ENCODE measurements at regions not wholly inside any gene's neighbourhood (a gene's known extent, or its start where the extent isn't known, plus 50 kb on each side); places are given as distances from the start of the nearest gene placed in this dataset.

DNA sequence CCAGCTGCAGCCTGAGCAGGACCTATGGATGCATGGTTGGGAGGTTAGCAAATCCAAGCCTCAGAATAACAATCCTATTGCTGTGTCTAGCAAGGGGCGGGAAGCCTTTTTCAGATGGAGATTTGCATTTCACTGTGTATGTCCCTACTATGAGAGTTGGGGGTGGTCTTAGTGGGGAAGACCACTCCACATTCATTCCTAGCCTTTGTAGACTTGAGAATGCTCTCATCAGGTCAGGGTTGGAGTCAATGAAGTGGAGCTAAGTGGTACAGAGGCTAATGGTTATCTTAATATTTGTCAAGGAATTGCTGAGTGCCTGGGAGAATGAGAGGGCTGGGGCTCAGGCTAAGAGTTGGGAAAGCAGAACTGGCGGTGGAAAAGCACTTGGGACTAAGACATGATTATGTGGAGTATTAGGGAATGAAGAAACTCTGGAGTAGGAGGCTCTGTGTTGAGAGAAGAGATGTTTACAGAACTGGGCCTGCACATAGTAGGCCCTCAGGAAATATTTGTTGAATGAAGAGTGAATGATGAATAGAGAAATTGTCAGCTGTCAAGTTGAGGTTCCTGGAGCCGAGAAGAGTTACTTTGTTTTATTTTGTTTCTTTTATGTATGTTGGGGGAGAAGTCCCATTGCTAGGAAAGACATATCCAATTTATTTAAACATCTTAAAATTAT, 175.5 kb upstream of the SPRY4 start:
- WGBS, 2 donors: 68 to 75% methylated on average over 3 of the region's 3 CpGs
- Histone ChIP-seq H3K9me3 (no peaks in the 10 kb centered on the region), H3K27ac (peak overlapping the region in 1 of 3 donors; percentile 24), H3K36me3 (no peaks in the 10 kb centered on the region), H3K4me3 (replicated peaks in 1 of 3) (no peak overlapping the region), H3K27me3 (no peaks in the 10 kb centered on the region), H3K4me1 (peaks cover 10 to 16% of the 10 kb centered on the region in 2 donors)
- no peak for DNase-seq
- TF ChIP-seq, protein P1, sequence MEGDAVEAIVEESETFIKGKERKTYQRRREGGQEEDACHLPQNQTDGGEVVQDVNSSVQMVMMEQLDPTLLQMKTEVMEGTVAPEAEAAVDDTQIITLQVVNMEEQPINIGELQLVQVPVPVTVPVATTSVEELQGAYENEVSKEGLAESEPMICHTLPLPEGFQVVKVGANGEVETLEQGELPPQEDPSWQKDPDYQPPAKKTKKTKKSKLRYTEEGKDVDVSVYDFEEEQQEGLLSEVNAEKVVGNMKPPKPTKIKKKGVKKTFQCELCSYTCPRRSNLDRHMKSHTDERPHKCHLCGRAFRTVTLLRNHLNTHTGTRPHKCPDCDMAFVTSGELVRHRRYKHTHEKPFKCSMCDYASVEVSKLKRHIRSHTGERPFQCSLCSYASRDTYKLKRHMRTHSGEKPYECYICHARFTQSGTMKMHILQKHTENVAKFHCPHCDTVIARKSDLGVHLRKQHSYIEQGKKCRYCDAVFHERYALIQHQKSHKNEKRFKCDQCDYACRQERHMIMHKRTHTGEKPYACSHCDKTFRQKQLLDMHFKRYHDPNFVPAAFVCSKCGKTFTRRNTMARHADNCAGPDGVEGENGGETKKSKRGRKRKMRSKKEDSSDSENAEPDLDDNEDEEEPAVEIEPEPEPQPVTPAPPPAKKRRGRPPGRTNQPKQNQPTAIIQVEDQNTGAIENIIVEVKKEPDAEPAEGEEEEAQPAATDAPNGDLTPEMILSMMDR (IDR thresholded peaks at IDR 0.05): no peak
- TF ChIP-seq POLR2A (IDR thresholded peaks at IDR 0.05): no peak
- intact Hi-C loops (cut with DNase I): no loop called here

DNA sequence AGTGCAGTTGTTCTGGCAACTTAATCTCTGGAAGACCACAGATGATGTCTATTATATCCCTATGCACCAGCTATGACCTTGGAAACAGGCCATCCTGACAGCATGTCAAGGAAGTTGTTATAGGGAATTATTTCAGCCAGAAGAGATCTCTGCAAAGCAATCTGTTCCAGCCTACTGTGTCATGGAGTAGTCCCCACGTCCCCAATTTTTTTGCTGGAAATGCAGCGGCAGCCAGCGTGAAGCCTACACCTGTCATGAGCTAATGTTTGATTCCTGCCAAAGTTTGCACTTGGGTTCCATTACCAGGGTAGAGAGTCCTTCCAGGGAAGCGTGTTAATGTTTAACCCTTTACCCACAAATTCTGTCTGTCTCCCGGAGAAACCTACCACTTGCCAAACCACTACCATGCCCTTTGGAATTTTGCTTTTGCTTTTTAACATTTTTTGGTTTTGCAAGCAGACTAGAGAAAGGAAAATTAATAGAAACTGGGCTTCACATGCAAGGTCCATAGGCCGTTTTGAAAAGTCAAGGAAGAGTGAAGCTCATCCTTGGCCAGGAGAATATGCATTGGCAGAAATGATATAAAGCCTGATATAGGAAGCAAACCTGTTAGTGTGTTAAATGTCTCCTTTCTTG, 174.9 kb upstream of the SPRY4 start:
- intact Hi-C loops (cut with DNase I): no loop called here
- no peak for TF ChIP-seq POLR2A (IDR thresholded peaks at IDR 0.05)
- TF ChIP-seq, protein P1 (IDR thresholded peaks at IDR 0.05): no peak

DNA sequence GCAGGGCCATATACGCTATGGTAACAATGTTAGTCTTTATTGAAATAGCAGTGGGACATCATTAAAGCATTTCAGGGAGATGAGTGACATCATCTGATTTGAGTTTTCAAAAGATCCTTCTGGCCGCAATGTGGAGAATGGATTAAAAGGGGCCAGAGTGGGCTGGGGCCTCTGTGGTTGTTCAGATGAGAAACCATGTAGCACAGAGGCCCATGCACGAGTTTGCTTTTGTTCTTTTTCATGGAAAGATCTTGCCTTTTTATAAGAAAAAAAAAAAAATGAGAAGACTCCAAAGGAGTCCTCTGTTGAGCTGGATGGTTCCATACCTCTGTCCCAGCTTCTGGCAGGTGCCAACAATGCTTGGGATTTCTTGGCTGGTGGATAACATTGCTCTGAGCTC, 173.5 kb upstream of the SPRY4 start:
- Histone ChIP-seq H3K4me3 (replicated peaks in 1 of 3) (no peak overlapping the region), H3K4me1 (peaks cover 15 to 16% of the 10 kb centered on the region in 2 donors), H3K9me3 (no peaks in the 10 kb centered on the region), H3K36me3 (no peaks in the 10 kb centered on the region), H3K27ac (no peak overlapping the region), H3K27me3 (no peaks in the 10 kb centered on the region)
- intact Hi-C loops (cut with DNase I): no loop called here
- DNase-seq: no peak
- TF ChIP-seq, protein P1 (IDR thresholded peaks at IDR 0.05): no peak
- no peak for TF ChIP-seq POLR2A (IDR thresholded peaks at IDR 0.05)
- WGBS, 2 donors: 96 to 98% methylated on average over 3 of the region's 3 CpGs

More for the DNA sequence above, 174.9 kb upstream of the SPRY4 start:
- H3K4me3 ChIP-seq (replicated peaks in 1 of 3): no peak overlapping the region
- H3K27me3 ChIP-seq: no peaks in the 10 kb centered on the region
- H3K36me3 ChIP-seq: no peaks in the 10 kb centered on the region
- H3K27ac ChIP-seq: peak overlapping the region in 1 of 3 donors; percentile 24
- no peaks in the 10 kb centered on the region for H3K9me3 ChIP-seq
- peaks cover 10 to 16% of the 10 kb centered on the region in 2 donors for H3K4me1 ChIP-seq
- WGBS, 2 donors: 25 to 27% methylated on average over 6 of the region's 6 CpGs
- DNase-seq: peak; percentile 43 to 55

DNA sequence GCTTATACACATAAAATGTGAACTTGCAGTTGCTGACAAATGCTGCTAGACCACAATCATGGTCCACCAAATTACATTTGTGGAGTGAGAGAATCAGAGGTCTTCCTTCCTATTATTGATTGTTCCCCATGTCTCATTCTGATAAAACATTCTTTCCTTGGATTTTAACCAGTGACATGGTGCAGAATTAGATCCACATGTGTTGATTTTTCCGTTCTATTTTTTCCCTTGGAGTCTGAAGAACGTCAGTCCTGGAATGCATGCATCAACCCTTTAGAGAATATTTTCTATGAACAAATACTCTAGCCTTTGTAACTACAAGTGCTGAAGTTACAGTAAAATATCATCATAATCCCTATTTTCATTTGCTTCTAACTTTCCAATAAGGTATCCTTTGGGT, 170.7 kb upstream of the SPRY4 start:
- H3K27me3 ChIP-seq: no peaks in the 10 kb centered on the region
- peaks cover 18 to 26% of the 10 kb centered on the region in 2 donors for H3K4me1 ChIP-seq
- WGBS, 2 donors: 77 to 79% methylated on average over 2 of the region's 2 CpGs
- H3K4me3 ChIP-seq (replicated peaks in 1 of 3): no peak overlapping the region
- H3K36me3 ChIP-seq: no peaks in the 10 kb centered on the region
- DNase-seq: no peak
- intact Hi-C loops (cut with DNase I): no loop called here
- TF ChIP-seq, protein P1 (IDR thresholded peaks at IDR 0.05): no peak
- TF ChIP-seq POLR2A (IDR thresholded peaks at IDR 0.05): no peak
- H3K27ac ChIP-seq: no peak overlapping the region
- H3K9me3 ChIP-seq: no peaks in the 10 kb centered on the region

DNA sequence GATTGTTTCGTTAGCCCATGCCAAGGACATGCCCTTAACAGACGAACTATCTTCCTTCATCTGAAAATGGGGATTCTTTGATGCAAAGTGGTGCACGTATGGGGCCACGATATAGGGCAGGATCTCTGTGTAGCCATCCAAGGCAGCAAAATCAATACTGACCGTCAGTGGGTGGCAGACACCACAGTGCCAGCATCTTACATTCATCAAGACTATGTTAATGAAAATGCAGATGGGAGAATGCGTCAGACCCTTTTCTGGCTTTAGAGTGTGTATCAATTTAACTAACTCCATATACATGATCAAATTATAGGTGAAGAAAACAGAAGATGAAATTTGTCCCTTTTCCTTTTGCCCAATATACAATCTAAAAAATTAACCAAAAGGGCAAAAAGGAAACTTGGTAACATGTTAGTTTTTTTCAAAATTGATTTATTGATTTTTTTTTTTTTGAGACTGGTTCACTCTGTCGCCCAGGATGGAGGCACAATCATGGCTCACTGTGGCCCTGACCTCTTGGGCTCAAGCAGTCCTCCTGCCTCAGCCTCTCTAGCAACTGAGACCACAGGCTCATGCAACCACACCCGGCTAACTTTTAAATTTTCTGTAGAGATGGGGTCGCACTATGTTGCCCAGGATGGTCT, 169.2 kb upstream of the SPRY4 start:
- DNase-seq: no peak
- Histone ChIP-seq H3K4me3 (replicated peaks in 1 of 3) (no peak overlapping the region), H3K27me3 (no peaks in the 10 kb centered on the region), H3K4me1 (peaks cover 5 to 17% of the 10 kb centered on the region in 2 donors), H3K9me3 (no peaks in the 10 kb centered on the region), H3K27ac (no peak overlapping the region), H3K36me3 (no peaks in the 10 kb centered on the region)
- 85 to 98% methylated on average over 9 of the region's 9 CpGs for WGBS, 2 donors
- intact Hi-C loops (cut with DNase I): no loop called here
- TF ChIP-seq POLR2A (IDR thresholded peaks at IDR 0.05): no peak
- TF ChIP-seq, protein P1 (IDR thresholded peaks at IDR 0.05): no peak

Data from thyroid gland (tissue), 4 donors.